OCI-LY3 (cell line): ENCODE measurements at regions not wholly inside any gene's neighbourhood (a gene's known extent, or its start where the extent isn't known, plus 50 kb on each side); places are given as distances from the start of the nearest gene placed in this dataset.
"Not testable (repeated sequence)": the region's sequence is repeated elsewhere in the genome, so short reads cannot be mapped to it uniquely, and the experiment has no call there.

Experiments
- H2AFZ ChIP-seq: fragments of 200-600, 300-600 bp; shearing (Covaris generic); 2 replicates; pipeline ENCODE4 v1.6.0; 2014; ENCODE audit warnings: antibody characterized with exemption, low read depth, low read length
- H3K27ac ChIP-seq: fragments of 200-600, 300-600 bp; sonication (generic); 2 replicates; pipeline ENCODE4 v1.5.1; 2014; ENCODE audit warnings: mild to moderate bottlenecking, low read length, moderate library complexity, mixed read lengths
- H3K27me3 ChIP-seq: fragments of 200-600, 300-600 bp; sonication (generic); 2 replicates; pipeline ENCODE4 v1.6.1; 2014; ENCODE audit warnings: low read depth, low read length, mixed read lengths
- H3K36me3 ChIP-seq: fragments of 200-600, 300-600 bp; sonication (generic); replicated peaks from 2 replicates; pipeline ENCODE3; 2014; ENCODE audit warnings: low read depth, low read length, mixed read lengths
- H3K4me1 ChIP-seq: fragments of 300-600, 200-600 bp; sonication (generic); 2 replicates; pipeline ENCODE4 v1.6.1; 2014; ENCODE audit warnings: low read length, mixed read lengths
- H3K4me2 ChIP-seq: fragments of 200-600, 300-600 bp; sonication (generic); 2 replicates; pipeline ENCODE4 v1.6.1; 2014; ENCODE audit warnings: low read length, mixed read lengths
- H3K4me3 ChIP-seq: fragments of 300-600, 200-600 bp; sonication (generic); 2 replicates; pipeline ENCODE4 v1.5.1; 2014; ENCODE audit warnings: antibody characterized with exemption, mild to moderate bottlenecking, low read length, moderate library complexity
- H3K79me2 ChIP-seq: fragments of 300-600, 200-600 bp; shearing (Covaris generic); 2 replicates; pipeline ENCODE4 v1.6.1; 2014; ENCODE audit warnings: mild to moderate bottlenecking, low read length, mixed read lengths
- H3K9ac ChIP-seq: fragments of 300-600, 200-600 bp; shearing (Covaris generic); 2 replicates; pipeline ENCODE4 v1.6.0; 2014; ENCODE audit warnings: mild to moderate bottlenecking, low read length, moderate library complexity
- H3K9me3 ChIP-seq: fragments of 200-600, 300-600 bp; shearing (Covaris generic); 2 replicates; pipeline ENCODE4 v1.6.1; 2014; ENCODE audit warnings: low read length, mixed read lengths; ENCODE audit not compliant: insufficient read depth
- H4K20me1 ChIP-seq: fragments of 200-600, 300-600 bp; sonication (generic); 2 replicates; pipeline ENCODE4 v1.6.1; 2016; ENCODE audit warnings: low read length, mixed read lengths; ENCODE audit not compliant: insufficient read depth
- CTCF ChIP-seq: fragments of 200-600, 300-600 bp; sonication (generic); IDR thresholded peaks from 2 replicates; pipeline ENCODE4 v1.5.1; 2014; ENCODE audit warnings: antibody characterized with exemption, low read length, low read depth
- EZH2phosphoT487 ChIP-seq: fragments of 200-600 bp; shearing (Covaris generic); IDR thresholded peaks from 2 replicates; pipeline ENCODE4 v1.6.1; 2018; ENCODE audit warnings: antibody characterized with exemption, mixed run types, low read depth

GRCh38 chr10:3321123-3321522 lies 148.5 kb upstream of the PITRM1 start:
- H3K27me3 ChIP-seq = no peaks in the 10 kb centered on the region
- H3K9me3 ChIP-seq = no peaks in the 10 kb centered on the region
- TF ChIP-seq EZH2phosphoT487 = no peak
- no peak for TF ChIP-seq CTCF
- no peaks in the 10 kb centered on the region for H4K20me1 ChIP-seq
- no peak overlapping the region for H3K4me3 ChIP-seq
- no peaks in the 10 kb centered on the region for H3K79me2 ChIP-seq
- no peak overlapping the region for H3K9ac ChIP-seq
- no peak overlapping the region for H3K27ac ChIP-seq
- no peaks in the 10 kb centered on the region for H3K36me3 ChIP-seq
- no peak overlapping the region for H3K4me2 ChIP-seq
- no peaks in the 10 kb centered on the region for H3K4me1 ChIP-seq
- no peak overlapping the region for H2AFZ ChIP-seq

GRCh38 chr10:3319811-3320226 lies 147.2 kb upstream of the PITRM1 start:
- H3K36me3 ChIP-seq = no peaks in the 10 kb centered on the region
- no peaks in the 10 kb centered on the region for H3K4me1 ChIP-seq

GRCh38 chr10:3318480-3318807 lies 145.9 kb upstream of the PITRM1 start:
- H3K79me2 ChIP-seq, H2AFZ ChIP-seq, H3K4me1 ChIP-seq: not testable (repeated sequence)

More at GRCh38 chr10:3319811-3320226, 147.2 kb upstream of the PITRM1 start:
- Histone ChIP-seq H3K4me2 (no peak overlapping the region), H2AFZ (no peak overlapping the region), H3K9ac (no peak overlapping the region), H3K27ac (no peak overlapping the region), H3K4me3 (no peak overlapping the region), H4K20me1 (no peaks in the 10 kb centered on the region), H3K27me3 (no peaks in the 10 kb centered on the region), H3K9me3 (no peaks in the 10 kb centered on the region), H3K79me2 (no peaks in the 10 kb centered on the region)
- TF ChIP-seq EZH2phosphoT487 (no peak), CTCF (no peak)

GRCh38 chr10:3317553-3318479 lies 145.2 kb upstream of the PITRM1 start:
- H3K27ac ChIP-seq, H3K79me2 ChIP-seq, H3K4me3 ChIP-seq, H3K36me3 ChIP-seq, H3K4me2 ChIP-seq, H3K9ac ChIP-seq, H3K27me3 ChIP-seq, H3K4me1 ChIP-seq, H3K9me3 ChIP-seq, H4K20me1 ChIP-seq, H2AFZ ChIP-seq: not testable (repeated sequence)

More at GRCh38 chr10:3318480-3318807, 145.9 kb upstream of the PITRM1 start:
- H3K4me2 ChIP-seq, H4K20me1 ChIP-seq, H3K9ac ChIP-seq, H3K36me3 ChIP-seq, H3K27ac ChIP-seq, H3K27me3 ChIP-seq, H3K9me3 ChIP-seq, H3K4me3 ChIP-seq: not testable (repeated sequence)

- not testable (repeated sequence) for H3K9ac ChIP-seq, H3K4me3 ChIP-seq, H4K20me1 ChIP-seq, H3K27me3 ChIP-seq, H3K9me3 ChIP-seq, H3K4me2 ChIP-seq, H3K27ac ChIP-seq, H3K79me2 ChIP-seq, H3K4me1 ChIP-seq, H3K36me3 ChIP-seq, H2AFZ ChIP-seq
Observed at GRCh38 chr10:3314445-3315085, 142.0 kb upstream of the PITRM1 start.

GRCh38 chr10:3313784-3314444 lies 141.3 kb upstream of the PITRM1 start:
- not testable (repeated sequence) for H3K27me3 ChIP-seq

More at GRCh38 chr10:3313784-3314444, 141.3 kb upstream of the PITRM1 start:
- H3K27ac ChIP-seq, H4K20me1 ChIP-seq, H3K4me1 ChIP-seq, H3K9me3 ChIP-seq, H3K36me3 ChIP-seq, H3K9ac ChIP-seq, H3K79me2 ChIP-seq, H3K4me2 ChIP-seq, H3K4me3 ChIP-seq, H2AFZ ChIP-seq: not testable (repeated sequence)
